ENCODE measurements at regions not wholly inside any gene's neighbourhood (a gene's known extent, or its start where the extent isn't known, plus 50 kb on each side); places are given as distances from the start of the nearest gene placed in this dataset.

DNA sequence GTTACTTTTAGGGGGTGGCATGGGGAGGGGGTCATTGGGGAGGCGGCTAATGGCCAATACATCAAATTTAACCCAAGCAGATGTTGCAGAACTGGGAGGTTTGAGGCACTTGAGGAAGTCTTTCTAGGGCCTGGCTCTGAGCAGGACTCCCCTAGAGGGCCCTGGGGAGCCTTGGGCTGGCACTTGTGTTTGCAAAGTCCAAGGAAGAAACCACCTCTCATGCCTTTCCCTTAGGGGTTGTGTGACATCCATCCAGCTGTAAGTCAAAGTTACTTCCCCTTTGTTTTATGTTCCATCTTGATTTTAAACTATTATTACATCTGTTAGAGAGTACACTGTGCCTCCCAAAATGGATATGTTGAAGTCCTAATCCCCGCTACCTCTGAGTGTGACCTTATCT, 159.9 kb downstream of the KATNAL1 start (continued):
- TF ChIP-seq, protein P1, sequence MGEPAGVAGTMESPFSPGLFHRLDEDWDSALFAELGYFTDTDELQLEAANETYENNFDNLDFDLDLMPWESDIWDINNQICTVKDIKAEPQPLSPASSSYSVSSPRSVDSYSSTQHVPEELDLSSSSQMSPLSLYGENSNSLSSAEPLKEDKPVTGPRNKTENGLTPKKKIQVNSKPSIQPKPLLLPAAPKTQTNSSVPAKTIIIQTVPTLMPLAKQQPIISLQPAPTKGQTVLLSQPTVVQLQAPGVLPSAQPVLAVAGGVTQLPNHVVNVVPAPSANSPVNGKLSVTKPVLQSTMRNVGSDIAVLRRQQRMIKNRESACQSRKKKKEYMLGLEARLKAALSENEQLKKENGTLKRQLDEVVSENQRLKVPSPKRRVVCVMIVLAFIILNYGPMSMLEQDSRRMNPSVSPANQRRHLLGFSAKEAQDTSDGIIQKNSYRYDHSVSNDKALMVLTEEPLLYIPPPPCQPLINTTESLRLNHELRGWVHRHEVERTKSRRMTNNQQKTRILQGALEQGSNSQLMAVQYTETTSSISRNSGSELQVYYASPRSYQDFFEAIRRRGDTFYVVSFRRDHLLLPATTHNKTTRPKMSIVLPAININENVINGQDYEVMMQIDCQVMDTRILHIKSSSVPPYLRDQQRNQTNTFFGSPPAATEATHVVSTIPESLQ (CRISPR knock-in tag; IDR thresholded peaks at IDR 0.05) = no peak
- TF ChIP-seq EMX1 (CRISPR knock-in tag; IDR thresholded peaks at IDR 0.05) = no peak
- TF ChIP-seq, protein P2, sequence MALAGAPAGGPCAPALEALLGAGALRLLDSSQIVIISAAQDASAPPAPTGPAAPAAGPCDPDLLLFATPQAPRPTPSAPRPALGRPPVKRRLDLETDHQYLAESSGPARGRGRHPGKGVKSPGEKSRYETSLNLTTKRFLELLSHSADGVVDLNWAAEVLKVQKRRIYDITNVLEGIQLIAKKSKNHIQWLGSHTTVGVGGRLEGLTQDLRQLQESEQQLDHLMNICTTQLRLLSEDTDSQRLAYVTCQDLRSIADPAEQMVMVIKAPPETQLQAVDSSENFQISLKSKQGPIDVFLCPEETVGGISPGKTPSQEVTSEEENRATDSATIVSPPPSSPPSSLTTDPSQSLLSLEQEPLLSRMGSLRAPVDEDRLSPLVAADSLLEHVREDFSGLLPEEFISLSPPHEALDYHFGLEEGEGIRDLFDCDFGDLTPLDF (CRISPR knock-in tag; IDR thresholded peaks at IDR 0.05) = no peak

DNA sequence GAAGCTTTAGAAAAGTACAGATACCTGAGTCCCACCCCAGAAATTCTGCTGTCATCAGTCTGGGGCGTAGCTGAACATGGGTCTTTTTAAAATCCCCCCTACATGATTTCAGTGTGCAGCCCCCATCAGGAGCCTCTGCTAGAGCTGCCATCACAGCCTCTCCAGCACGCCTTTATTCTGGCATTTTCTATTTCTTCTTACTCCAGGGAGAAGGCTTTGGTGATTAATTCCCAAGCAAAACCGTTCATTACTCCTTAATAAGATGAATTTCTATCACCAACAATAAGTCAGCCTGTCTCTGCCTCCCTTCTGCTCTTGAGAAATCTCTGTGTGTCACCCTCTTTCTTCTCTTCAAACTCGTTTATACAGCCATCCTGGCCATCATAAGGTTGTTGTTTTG, 160.3 kb downstream of the KATNAL1 start:
- Mint-ChIP-seq H3K27ac (no peak overlapping the region), H3K4me3 (no peak overlapping the region), H3K9me3 (peaks cover 15% of the 10 kb centered on the region), H3K4me1 (peaks cover 5% of the 10 kb centered on the region; the same call in 1 of the 2 replicates), H3K36me3 (no peaks in the 10 kb centered on the region), H3K27me3 (ENCODE audit: low read depth) (no peaks in the 10 kb centered on the region)
- TF ChIP-seq GABPB1 (CRISPR knock-in tag; IDR thresholded peaks at IDR 0.05) = no peak
- TF ChIP-seq, protein P3, sequence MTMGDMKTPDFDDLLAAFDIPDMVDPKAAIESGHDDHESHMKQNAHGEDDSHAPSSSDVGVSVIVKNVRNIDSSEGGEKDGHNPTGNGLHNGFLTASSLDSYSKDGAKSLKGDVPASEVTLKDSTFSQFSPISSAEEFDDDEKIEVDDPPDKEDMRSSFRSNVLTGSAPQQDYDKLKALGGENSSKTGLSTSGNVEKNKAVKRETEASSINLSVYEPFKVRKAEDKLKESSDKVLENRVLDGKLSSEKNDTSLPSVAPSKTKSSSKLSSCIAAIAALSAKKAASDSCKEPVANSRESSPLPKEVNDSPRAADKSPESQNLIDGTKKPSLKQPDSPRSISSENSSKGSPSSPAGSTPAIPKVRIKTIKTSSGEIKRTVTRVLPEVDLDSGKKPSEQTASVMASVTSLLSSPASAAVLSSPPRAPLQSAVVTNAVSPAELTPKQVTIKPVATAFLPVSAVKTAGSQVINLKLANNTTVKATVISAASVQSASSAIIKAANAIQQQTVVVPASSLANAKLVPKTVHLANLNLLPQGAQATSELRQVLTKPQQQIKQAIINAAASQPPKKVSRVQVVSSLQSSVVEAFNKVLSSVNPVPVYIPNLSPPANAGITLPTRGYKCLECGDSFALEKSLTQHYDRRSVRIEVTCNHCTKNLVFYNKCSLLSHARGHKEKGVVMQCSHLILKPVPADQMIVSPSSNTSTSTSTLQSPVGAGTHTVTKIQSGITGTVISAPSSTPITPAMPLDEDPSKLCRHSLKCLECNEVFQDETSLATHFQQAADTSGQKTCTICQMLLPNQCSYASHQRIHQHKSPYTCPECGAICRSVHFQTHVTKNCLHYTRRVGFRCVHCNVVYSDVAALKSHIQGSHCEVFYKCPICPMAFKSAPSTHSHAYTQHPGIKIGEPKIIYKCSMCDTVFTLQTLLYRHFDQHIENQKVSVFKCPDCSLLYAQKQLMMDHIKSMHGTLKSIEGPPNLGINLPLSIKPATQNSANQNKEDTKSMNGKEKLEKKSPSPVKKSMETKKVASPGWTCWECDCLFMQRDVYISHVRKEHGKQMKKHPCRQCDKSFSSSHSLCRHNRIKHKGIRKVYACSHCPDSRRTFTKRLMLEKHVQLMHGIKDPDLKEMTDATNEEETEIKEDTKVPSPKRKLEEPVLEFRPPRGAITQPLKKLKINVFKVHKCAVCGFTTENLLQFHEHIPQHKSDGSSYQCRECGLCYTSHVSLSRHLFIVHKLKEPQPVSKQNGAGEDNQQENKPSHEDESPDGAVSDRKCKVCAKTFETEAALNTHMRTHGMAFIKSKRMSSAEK (CRISPR knock-in tag; IDR thresholded peaks at IDR 0.05; ENCODE audit: borderline replicate concordance) = no peak
- ChIA-PET POLR2A (interaction anchor here (0.6 to 0.7 kb wide), 2 partner anchors 40 to 104 kb away, joined by 6 to 9 read pairs; no protein-coding TSS in a partner anchor), CTCF (interaction anchor here (1.1 to 2.6 kb wide), 2 partner anchors 14 to 34 kb away, joined by 3 to 14 read pairs; no protein-coding TSS in a partner anchor)
- ATAC-seq (no peak), DNase-seq (ENCODE audit: low spot score) (no peak)

DNA sequence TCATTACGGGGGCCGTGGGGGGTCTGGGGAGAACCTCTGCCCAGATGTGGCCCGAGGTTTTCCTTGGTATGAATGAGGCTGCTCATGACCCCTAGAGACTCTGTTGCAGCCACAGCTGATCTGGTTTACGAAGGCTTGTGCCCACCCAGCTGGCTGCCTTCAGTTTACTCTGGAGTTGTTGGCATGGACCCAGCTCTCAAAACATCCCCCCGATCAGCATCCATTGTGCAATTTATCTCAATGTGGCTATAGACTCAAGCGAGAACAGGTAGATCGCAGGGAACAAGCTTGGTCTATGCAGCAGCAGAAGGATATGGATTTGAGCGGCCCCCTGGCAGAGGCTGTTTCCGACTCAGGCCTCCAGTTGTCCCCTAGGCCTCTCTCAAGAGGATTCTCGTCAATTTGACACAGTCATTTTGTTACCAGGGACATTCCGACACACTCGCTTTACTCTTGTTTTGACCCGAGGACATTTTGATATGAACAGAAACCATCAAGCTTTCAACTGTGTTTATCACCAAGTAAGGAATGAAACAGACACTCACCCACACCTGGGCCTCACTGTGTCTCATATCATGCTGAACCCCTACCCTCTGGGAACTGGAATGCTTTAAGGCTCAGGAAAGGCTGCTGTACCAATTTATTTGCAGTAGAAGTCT, 161.5 kb downstream of the KATNAL1 start:
- ChIA-PET CTCF (interaction anchor here (0.5 to 2.6 kb wide), 2 partner anchors 13 to 208 kb away, joined by 3 to 14 read pairs; no protein-coding TSS in a partner anchor), POLR2A (no interaction called here)
- H3K4me1 Mint-ChIP-seq = peaks cover 5% of the 10 kb centered on the region; the same call in 1 of the 2 replicates
- DNase-seq (ENCODE audit: low spot score) = no peak
- H3K27ac Mint-ChIP-seq = no peak overlapping the region
- peaks cover 20% of the 10 kb centered on the region for H3K9me3 Mint-ChIP-seq
- H3K36me3 Mint-ChIP-seq = no peaks in the 10 kb centered on the region
- no peak overlapping the region for H3K4me3 Mint-ChIP-seq
- ATAC-seq = no peak
- H3K27me3 Mint-ChIP-seq (ENCODE audit: low read depth) = no peaks in the 10 kb centered on the region; the same call in 1 of the 2 replicates
- TF ChIP-seq ETV6 (CRISPR knock-in tag; IDR thresholded peaks at IDR 0.05) (no peak), ZNF121 (CRISPR knock-in tag; IDR thresholded peaks at IDR 0.05) (no peak), TCF7 (CRISPR knock-in tag; IDR thresholded peaks at IDR 0.05; ENCODE audit: low read depth) (no peak), ZNF416 (CRISPR knock-in tag; IDR thresholded peaks at IDR 0.05) (no peak), ELF4 (CRISPR knock-in tag; IDR thresholded peaks at IDR 0.05; ENCODE audit: low read depth) (no peak)
- TF ChIP-seq, protein P4, sequence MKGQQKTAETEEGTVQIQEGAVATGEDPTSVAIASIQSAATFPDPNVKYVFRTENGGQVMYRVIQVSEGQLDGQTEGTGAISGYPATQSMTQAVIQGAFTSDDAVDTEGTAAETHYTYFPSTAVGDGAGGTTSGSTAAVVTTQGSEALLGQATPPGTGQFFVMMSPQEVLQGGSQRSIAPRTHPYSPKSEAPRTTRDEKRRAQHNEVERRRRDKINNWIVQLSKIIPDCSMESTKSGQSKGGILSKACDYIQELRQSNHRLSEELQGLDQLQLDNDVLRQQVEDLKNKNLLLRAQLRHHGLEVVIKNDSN (CRISPR knock-in tag; IDR thresholded peaks at IDR 0.05) = no peak
- TF ChIP-seq, protein P5, sequence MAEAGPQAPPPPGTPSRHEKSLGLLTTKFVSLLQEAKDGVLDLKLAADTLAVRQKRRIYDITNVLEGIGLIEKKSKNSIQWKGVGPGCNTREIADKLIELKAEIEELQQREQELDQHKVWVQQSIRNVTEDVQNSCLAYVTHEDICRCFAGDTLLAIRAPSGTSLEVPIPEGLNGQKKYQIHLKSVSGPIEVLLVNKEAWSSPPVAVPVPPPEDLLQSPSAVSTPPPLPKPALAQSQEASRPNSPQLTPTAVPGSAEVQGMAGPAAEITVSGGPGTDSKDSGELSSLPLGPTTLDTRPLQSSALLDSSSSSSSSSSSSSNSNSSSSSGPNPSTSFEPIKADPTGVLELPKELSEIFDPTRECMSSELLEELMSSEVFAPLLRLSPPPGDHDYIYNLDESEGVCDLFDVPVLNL (CRISPR knock-in tag; IDR thresholded peaks at IDR 0.05; ENCODE audit: borderline replicate concordance, low read depth) = no peak
- TF ChIP-seq, protein P6, sequence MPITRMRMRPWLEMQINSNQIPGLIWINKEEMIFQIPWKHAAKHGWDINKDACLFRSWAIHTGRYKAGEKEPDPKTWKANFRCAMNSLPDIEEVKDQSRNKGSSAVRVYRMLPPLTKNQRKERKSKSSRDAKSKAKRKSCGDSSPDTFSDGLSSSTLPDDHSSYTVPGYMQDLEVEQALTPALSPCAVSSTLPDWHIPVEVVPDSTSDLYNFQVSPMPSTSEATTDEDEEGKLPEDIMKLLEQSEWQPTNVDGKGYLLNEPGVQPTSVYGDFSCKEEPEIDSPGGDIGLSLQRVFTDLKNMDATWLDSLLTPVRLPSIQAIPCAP (CRISPR knock-in tag; IDR thresholded peaks at IDR 0.05) = no peak
- TF ChIP-seq, protein P7, sequence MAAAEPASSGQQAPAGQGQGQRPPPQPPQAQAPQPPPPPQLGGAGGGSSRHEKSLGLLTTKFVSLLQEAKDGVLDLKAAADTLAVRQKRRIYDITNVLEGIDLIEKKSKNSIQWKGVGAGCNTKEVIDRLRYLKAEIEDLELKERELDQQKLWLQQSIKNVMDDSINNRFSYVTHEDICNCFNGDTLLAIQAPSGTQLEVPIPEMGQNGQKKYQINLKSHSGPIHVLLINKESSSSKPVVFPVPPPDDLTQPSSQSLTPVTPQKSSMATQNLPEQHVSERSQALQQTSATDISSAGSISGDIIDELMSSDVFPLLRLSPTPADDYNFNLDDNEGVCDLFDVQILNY (CRISPR knock-in tag; IDR thresholded peaks at IDR 0.05) = no peak
- TF ChIP-seq, protein P8, sequence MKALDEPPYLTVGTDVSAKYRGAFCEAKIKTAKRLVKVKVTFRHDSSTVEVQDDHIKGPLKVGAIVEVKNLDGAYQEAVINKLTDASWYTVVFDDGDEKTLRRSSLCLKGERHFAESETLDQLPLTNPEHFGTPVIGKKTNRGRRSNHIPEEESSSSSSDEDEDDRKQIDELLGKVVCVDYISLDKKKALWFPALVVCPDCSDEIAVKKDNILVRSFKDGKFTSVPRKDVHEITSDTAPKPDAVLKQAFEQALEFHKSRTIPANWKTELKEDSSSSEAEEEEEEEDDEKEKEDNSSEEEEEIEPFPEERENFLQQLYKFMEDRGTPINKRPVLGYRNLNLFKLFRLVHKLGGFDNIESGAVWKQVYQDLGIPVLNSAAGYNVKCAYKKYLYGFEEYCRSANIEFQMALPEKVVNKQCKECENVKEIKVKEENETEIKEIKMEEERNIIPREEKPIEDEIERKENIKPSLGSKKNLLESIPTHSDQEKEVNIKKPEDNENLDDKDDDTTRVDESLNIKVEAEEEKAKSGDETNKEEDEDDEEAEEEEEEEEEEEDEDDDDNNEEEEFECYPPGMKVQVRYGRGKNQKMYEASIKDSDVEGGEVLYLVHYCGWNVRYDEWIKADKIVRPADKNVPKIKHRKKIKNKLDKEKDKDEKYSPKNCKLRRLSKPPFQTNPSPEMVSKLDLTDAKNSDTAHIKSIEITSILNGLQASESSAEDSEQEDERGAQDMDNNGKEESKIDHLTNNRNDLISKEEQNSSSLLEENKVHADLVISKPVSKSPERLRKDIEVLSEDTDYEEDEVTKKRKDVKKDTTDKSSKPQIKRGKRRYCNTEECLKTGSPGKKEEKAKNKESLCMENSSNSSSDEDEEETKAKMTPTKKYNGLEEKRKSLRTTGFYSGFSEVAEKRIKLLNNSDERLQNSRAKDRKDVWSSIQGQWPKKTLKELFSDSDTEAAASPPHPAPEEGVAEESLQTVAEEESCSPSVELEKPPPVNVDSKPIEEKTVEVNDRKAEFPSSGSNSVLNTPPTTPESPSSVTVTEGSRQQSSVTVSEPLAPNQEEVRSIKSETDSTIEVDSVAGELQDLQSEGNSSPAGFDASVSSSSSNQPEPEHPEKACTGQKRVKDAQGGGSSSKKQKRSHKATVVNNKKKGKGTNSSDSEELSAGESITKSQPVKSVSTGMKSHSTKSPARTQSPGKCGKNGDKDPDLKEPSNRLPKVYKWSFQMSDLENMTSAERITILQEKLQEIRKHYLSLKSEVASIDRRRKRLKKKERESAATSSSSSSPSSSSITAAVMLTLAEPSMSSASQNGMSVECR (CRISPR knock-in tag; IDR thresholded peaks at IDR 0.05; ENCODE audit: borderline replicate concordance) = no peak
